Trophoblast cell (in vitro differentiated cells and primary cell): ENCODE measurements at regions not wholly inside any gene's neighbourhood (a gene's known extent, or its start where the extent isn't known, plus 50 kb on each side); places are given as distances from the start of the nearest gene placed in this dataset.

Experiments
- DNase-seq, 2 donors: peaks; one replicate each; pipeline ENCODE4 v3.0.0-alpha.2; 2016
- H2AFZ ChIP-seq: 2 replicates; pipeline ENCODE4 v1.6.1; 2013; ENCODE audit warnings: low read length, moderate library complexity, mild to moderate bottlenecking; ENCODE audit not compliant: insufficient read depth, poor library complexity
- H2AK5ac ChIP-seq: 2 replicates; pipeline ENCODE4 v1.6.1; 2013; ENCODE audit warnings: mild to moderate bottlenecking, low read length
- H2BK120ac ChIP-seq: 2 replicates; pipeline ENCODE4 v1.6.1; 2013; ENCODE audit warnings: low read length, mild to moderate bottlenecking, moderate library complexity; ENCODE audit not compliant: insufficient read depth, poor library complexity
- H2BK12ac ChIP-seq: 2 replicates; pipeline ENCODE4 v1.6.1; 2013; ENCODE audit warnings: mild to moderate bottlenecking, low read length, moderate library complexity
- H2BK5ac ChIP-seq: 2 replicates; pipeline ENCODE4 v1.6.1; 2013; ENCODE audit warnings: low read length, low read depth, moderate library complexity, mild to moderate bottlenecking; ENCODE audit not compliant: poor library complexity
- H3K14ac ChIP-seq: 2 replicates; pipeline ENCODE4 v1.6.1; 2013; ENCODE audit warnings: mild to moderate bottlenecking, low read length
- H3K18ac ChIP-seq: 2 replicates; pipeline ENCODE4 v1.6.1; 2013; ENCODE audit warnings: mild to moderate bottlenecking, low read length
- H3K23ac ChIP-seq: 2 replicates; pipeline ENCODE4 v1.6.1; 2013; ENCODE audit warnings: low read length
- H3K27ac ChIP-seq: 2 replicates; pipeline ENCODE4 v1.5.1; 2013; ENCODE audit warnings: low read depth, mild to moderate bottlenecking, inconsistent platforms, low read length, moderate library complexity
- H3K27me3 ChIP-seq: 2 replicates; pipeline ENCODE4 v1.6.1; 2013; ENCODE audit warnings: inconsistent platforms, mild to moderate bottlenecking, low read length, moderate library complexity; ENCODE audit not compliant: insufficient read depth
- H3K36me3 ChIP-seq, 2 experiments: 1 replicate in 1 of 2; 2 replicates in 1 of 2; pipeline ENCODE4 v1.6.1; 2013; ENCODE audit warnings: low read length in 2 of 2, mild to moderate bottlenecking in 2 of 2, moderate library complexity in 1 of 2; ENCODE audit not compliant: insufficient read depth in 2 of 2, control insufficient read depth in 1 of 2
- H3K4ac ChIP-seq: 2 replicates; pipeline ENCODE4 v1.6.1; 2013; ENCODE audit warnings: low read depth, mild to moderate bottlenecking, low read length, moderate library complexity
- H3K4me1 ChIP-seq, 2 experiments: 1 replicate in 1 of 2; 2 replicates in 1 of 2; pipeline ENCODE4 v1.6.1; 2013; ENCODE audit warnings: low read length in 2 of 2, mild to moderate bottlenecking in 2 of 2, moderate library complexity in 1 of 2; ENCODE audit not compliant: insufficient read depth in 2 of 2, control insufficient read depth in 1 of 2
- H3K4me2 ChIP-seq: 2 replicates; pipeline ENCODE4 v1.6.1; 2013; ENCODE audit warnings: inconsistent platforms, mild to moderate bottlenecking, low read length, moderate library complexity
- H3K4me3 ChIP-seq: 2 replicates; pipeline ENCODE4 v1.5.1; 2013; ENCODE audit warnings: mild to moderate bottlenecking, low read depth, low read length, inconsistent platforms
- H3K79me1 ChIP-seq: one replicate; pipeline ENCODE4 v1.6.1; 2013; ENCODE audit warnings: low read length
- H3K79me2 ChIP-seq: 2 replicates; pipeline ENCODE4 v1.6.1; 2013; ENCODE audit warnings: low read length, mild to moderate bottlenecking; ENCODE audit not compliant: control insufficient read depth, insufficient read depth, poor library complexity
- H3K9ac ChIP-seq: 2 replicates; pipeline ENCODE4 v1.6.1; 2013; ENCODE audit warnings: mild to moderate bottlenecking, low read length
- H3K9me3 ChIP-seq: 2 replicates; pipeline ENCODE4 v1.6.1; 2013; ENCODE audit warnings: low read depth, mild to moderate bottlenecking, control low read depth, inconsistent platforms, low read length; ENCODE audit not compliant: insufficient read depth
- H4K12ac ChIP-seq: 2 replicates; pipeline ENCODE4 v1.6.1; 2013; ENCODE audit warnings: low read depth, mild to moderate bottlenecking, low read length, moderate library complexity
- H4K8ac ChIP-seq: 2 replicates; pipeline ENCODE4 v1.6.1; 2013; ENCODE audit warnings: low read depth, mild to moderate bottlenecking, low read length, moderate library complexity
- H4K91ac ChIP-seq: one replicate; pipeline ENCODE4 v1.6.1; 2013; ENCODE audit warnings: low read depth, mild to moderate bottlenecking, low read length, moderate library complexity
- WGBS: extraction: QIAGEN DNeasy Blood & Tissue Kit; methylation state at CpG from one replicate; pipeline ENCODE4 v1.1.7; 2013; ENCODE audit warnings: missing lambda C conversion rate; ENCODE audit not compliant: insufficient read length, insufficient coverage; ENCODE audit errors: extremely low coverage; 5-methylcytosine and 5-hydroxymethylcytosine counted together

DNA sequence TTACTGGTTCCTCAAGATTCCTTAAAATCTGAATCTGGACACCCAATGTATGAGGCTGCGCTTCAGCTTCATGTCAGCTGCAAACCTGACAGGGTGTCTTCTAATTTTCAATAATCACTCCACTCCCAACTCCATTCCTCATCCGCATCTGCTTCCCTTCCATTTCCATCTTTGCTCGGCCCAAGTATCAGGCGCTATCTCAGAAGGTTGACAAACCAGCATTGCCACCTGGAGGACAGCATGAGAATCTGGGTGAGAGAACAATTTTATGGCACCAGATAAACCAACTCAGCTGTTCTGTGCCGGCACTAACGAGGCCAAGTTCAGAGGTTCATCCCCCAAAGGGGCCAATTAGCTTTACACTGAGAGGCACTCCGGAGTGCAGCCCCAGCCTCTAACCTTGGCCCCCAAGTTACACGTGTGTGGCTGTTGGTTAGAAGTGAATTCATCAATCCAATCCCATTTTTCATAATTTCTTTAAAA is 79.1 kb upstream of the LMO2 start:
- no peaks in the 10 kb centered on the region for H3K27me3 ChIP-seq
- WGBS = no CpG with 5 or more reads among the region's 8 CpGs
- H2BK5ac ChIP-seq = no peak overlapping the region
- H3K4ac ChIP-seq = no peak overlapping the region
- no peak overlapping the region for H2AK5ac ChIP-seq
- no peak overlapping the region for H3K4me2 ChIP-seq
- no peak overlapping the region for H4K8ac ChIP-seq
- H2AFZ ChIP-seq = no peak overlapping the region
- H3K36me3 ChIP-seq = no peaks in the 10 kb centered on the region
- H4K12ac ChIP-seq = no peak overlapping the region
- no peak overlapping the region for H2BK120ac ChIP-seq
- peaks cover 2% of the 10 kb centered on the region for H3K9me3 ChIP-seq
- H3K4me3 ChIP-seq = no peak overlapping the region
- H3K18ac ChIP-seq = no peak overlapping the region
- H2BK12ac ChIP-seq = no peak overlapping the region
- no peaks in the 10 kb centered on the region for H3K79me1 ChIP-seq
- H3K27ac ChIP-seq = no peak overlapping the region
- no peak overlapping the region for H4K91ac ChIP-seq
- peak; percentile 24 to 71 for DNase-seq
- no peak overlapping the region for H3K14ac ChIP-seq
- no peaks in the 10 kb centered on the region for H3K4me1 ChIP-seq
- no peak overlapping the region for H3K23ac ChIP-seq
- no peaks in the 10 kb centered on the region for H3K79me2 ChIP-seq
- no peak overlapping the region for H3K9ac ChIP-seq

DNA sequence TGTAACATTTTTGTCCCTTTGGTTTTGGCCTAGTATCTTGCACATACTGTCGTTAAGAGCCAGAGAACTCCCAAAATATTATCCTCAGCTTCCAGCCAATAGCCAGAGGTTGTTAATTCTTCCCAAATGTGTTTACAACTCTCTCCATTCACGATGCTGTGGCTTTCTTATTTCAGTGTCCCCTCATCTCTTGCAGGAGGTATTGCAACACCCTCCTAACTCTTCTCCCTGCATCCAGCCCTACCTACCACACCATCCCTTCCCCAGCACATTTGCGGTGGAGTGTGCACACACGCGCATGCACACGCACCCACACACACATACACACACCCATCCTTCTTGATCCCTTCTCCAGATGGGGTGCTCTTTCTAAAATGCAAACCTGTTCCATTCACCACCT is 75.6 kb upstream of the LMO2 start:
- no peak for DNase-seq
- H3K18ac ChIP-seq = no peak overlapping the region
- H3K36me3 ChIP-seq = no peaks in the 10 kb centered on the region

DNA sequence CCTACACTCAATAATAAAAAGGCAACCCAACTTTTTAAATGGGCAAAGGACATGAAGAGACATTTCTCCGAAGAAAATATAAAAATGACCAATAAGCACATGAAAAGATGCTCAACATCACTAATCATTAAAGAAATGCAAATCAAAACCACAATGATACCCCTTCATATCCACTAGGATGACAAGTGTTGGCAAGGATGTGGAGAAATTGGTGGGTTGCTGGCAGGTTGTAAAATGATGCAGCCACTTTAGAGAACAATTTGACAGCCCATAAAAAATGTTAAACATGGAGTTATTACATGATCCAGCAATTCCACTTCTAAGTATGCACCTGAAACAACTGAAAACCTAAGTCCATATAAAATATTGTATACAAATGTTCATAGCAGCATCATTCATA is 73.2 kb upstream of the LMO2 start:
- H3K14ac ChIP-seq = no peak overlapping the region
- no CpG with 5 or more reads among the region's 1 CpG for WGBS
- no peak overlapping the region for H3K23ac ChIP-seq
- no peak overlapping the region for H3K9ac ChIP-seq
- H3K9me3 ChIP-seq = peaks cover 2% of the 10 kb centered on the region
- H4K8ac ChIP-seq = no peak overlapping the region
- H3K79me2 ChIP-seq = no peaks in the 10 kb centered on the region
- no peak overlapping the region for H3K27ac ChIP-seq
- no peak for DNase-seq
- no peak overlapping the region for H4K91ac ChIP-seq
- no peak overlapping the region for H2BK120ac ChIP-seq
- no peak overlapping the region for H3K18ac ChIP-seq
- H4K12ac ChIP-seq = no peak overlapping the region
- H2AFZ ChIP-seq = no peak overlapping the region
- H2AK5ac ChIP-seq = no peak overlapping the region
- H3K79me1 ChIP-seq = no peaks in the 10 kb centered on the region
- no peak overlapping the region for H3K4ac ChIP-seq
- no peaks in the 10 kb centered on the region for H3K4me1 ChIP-seq
- no peaks in the 10 kb centered on the region for H3K36me3 ChIP-seq
- no peaks in the 10 kb centered on the region for H3K27me3 ChIP-seq
- no peak overlapping the region for H2BK5ac ChIP-seq
- no peak overlapping the region for H3K4me2 ChIP-seq
- no peak overlapping the region for H3K4me3 ChIP-seq
- no peak overlapping the region for H2BK12ac ChIP-seq

More for the DNA sequence above, 75.6 kb upstream of the LMO2 start:
- H2BK120ac ChIP-seq = no peak overlapping the region
- no peak overlapping the region for H2AFZ ChIP-seq
- no peaks in the 10 kb centered on the region for H3K27me3 ChIP-seq
- no peak overlapping the region for H4K12ac ChIP-seq
- no peak overlapping the region for H3K23ac ChIP-seq
- H3K4me3 ChIP-seq = no peak overlapping the region
- no peak overlapping the region for H2BK12ac ChIP-seq
- H2AK5ac ChIP-seq = no peak overlapping the region
- H3K4me2 ChIP-seq = no peak overlapping the region
- H3K4ac ChIP-seq = no peak overlapping the region
- no peak overlapping the region for H4K91ac ChIP-seq
- peaks cover 2% of the 10 kb centered on the region for H3K9me3 ChIP-seq
- no CpG with 5 or more reads among the region's 6 CpGs for WGBS
- H3K4me1 ChIP-seq = no peaks in the 10 kb centered on the region
- H3K79me2 ChIP-seq = no peaks in the 10 kb centered on the region
- no peaks in the 10 kb centered on the region for H3K79me1 ChIP-seq
- no peak overlapping the region for H2BK5ac ChIP-seq
- H4K8ac ChIP-seq = no peak overlapping the region
- H3K9ac ChIP-seq = no peak overlapping the region
- no peak overlapping the region for H3K27ac ChIP-seq
- no peak overlapping the region for H3K14ac ChIP-seq

DNA sequence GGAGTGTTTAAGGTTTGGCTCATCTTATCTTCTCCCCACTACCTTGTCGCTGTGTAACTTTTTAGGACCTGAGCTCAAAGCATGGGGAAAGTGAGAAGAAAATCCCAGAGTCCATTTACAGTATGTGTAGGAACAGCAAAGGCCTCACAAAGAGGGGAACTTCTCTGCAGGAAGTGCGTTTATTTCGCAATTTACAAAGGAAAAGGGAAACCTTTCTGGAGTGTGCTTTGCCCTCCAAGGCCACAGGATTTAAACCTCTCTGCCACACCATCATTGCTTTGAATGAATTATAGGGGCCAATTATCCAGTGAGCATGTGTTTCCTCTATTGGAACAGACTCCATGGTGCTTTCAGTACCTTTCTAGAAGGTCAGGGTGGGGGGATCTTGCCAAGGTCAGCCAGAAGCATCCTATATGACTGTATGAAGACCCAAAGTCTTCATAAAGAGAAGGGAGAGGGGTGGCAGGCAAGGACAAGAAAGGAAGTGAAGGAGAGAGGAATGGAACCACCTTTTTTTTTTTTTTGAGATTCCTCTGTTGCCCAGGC is 68.1 kb upstream of the LMO2 start:
- Histone ChIP-seq H3K14ac (no peak overlapping the region), H2BK5ac (no peak overlapping the region), H2AK5ac (no peak overlapping the region), H4K12ac (no peak overlapping the region), H3K4me2 (no peak overlapping the region), H3K18ac (no peak overlapping the region), H3K9me3 (no peaks in the 10 kb centered on the region), H2AFZ (no peak overlapping the region), H4K8ac (no peak overlapping the region), H3K27me3 (no peaks in the 10 kb centered on the region), H4K91ac (no peak overlapping the region), H3K23ac (no peak overlapping the region), H3K4me3 (no peak overlapping the region), H2BK12ac (no peak overlapping the region), H3K36me3 (no peaks in the 10 kb centered on the region), H3K9ac (no peak overlapping the region), H3K4ac (no peak overlapping the region), H3K79me2 (no peaks in the 10 kb centered on the region), H3K27ac (no peak overlapping the region), H2BK120ac (no peak overlapping the region), H3K79me1 (no peaks in the 10 kb centered on the region), H3K4me1 (no peaks in the 10 kb centered on the region)
- DNase-seq = no peak
- WGBS = no CpG with 5 or more reads among the region's 3 CpGs
